22Rv1 (cell line): ENCODE measurements at regions not wholly inside any gene's neighbourhood (a gene's known extent, or its start where the extent isn't known, plus 50 kb on each side); places are given as distances from the start of the nearest gene placed in this dataset.

ENCODE experiments used
- CTCF ChIP-seq: fragments of 450-650 bp; IDR thresholded peaks from 2 replicates; pipeline ENCODE4 v1.5.1; 2017; ENCODE audit warnings: mild to moderate bottlenecking
- ZFX ChIP-seq: fragments of 450-650 bp; IDR thresholded peaks from 2 replicates; pipeline ENCODE4 v1.6.1; 2017; ENCODE audit warnings: antibody characterized with exemption, borderline replicate concordance

DNA sequence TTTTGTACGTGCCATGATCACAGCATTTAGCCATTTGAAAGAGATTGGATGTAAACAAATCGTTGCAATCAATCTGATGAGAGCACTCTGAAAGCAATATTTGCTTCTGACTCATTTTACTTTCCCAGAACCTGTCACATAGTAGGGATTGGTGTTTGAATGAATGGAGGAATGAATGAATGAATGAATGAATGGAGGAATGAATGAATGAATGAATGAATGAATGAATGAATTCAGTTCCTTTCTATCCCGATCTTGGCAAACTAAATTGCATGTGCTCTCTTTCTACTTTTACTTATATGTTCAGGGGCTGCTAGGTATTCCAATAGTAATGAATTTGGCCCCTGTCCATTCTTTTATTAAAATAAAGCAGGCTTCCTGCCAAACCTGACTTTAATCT lies 1091.7 kb upstream of the CELF2 start:
- no peak for TF ChIP-seq CTCF
- no peak for TF ChIP-seq ZFX
